Skin epidermis (tissue), 12 donors: ENCODE measurements at regions not wholly inside any gene's neighbourhood (a gene's known extent, or its start where the extent isn't known, plus 50 kb on each side); places are given as distances from the start of the nearest gene placed in this dataset.
A peak's percentile ranks its signal among the peaks of the same experiment; 100 is the strongest.

Experiments used
- H3K27ac ChIP-seq, 21 experiments: fragments of 200-600 bp; sonication (generic) in 11 of 21; one replicate each; pipeline ENCODE4 v1.5.0; 2020; ENCODE audit warnings: mild to moderate bottlenecking in 3 of 21, inconsistent platforms in 2 of 21, moderate library complexity in 2 of 21
- H3K4me3 ChIP-seq, 7 experiments: fragments of 200-600 bp; sonication (generic) in 2 of 7; one replicate each; pipeline ENCODE4 v1.5.0; 2020; ENCODE audit warnings: inconsistent platforms in 2 of 7, mild to moderate bottlenecking in 2 of 7, moderate library complexity in 1 of 7

DNA sequence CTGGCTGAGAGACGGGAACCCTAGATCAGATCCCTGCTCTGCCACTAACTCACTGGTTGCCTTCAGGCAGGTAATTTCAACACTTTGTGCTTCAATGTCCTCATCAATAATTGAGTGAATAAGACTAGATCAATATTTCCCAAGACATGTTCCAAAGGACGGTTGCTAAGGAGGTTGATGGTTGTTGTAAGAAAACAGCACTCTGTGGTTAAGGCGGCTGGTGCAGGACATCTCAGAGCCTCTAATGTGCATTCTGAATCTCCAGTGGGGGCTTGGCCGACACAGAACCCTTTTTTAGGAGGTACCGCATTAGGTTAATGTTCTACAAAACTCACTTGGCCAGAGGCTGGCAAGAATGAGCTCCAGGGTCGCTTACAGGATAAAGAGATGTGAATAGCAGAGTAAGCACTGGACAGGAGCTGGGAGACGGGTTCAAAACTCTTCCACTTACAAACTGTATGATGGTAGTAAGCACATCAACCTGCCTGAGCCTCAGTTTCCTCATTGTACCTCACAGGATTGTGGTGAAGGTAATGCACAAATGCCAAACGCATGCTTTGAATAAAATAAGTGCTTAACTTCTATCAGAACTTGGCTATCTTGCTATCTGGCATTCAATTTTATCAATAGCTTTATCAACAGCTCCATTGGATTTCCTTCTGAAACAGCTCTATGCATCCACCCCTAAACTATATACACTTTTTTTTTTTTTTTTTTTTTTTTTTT, 136.9 kb upstream of the PARP11 start:
- Histone ChIP-seq H3K27ac (no peak overlapping the region), H3K4me3 (no peak overlapping the region)

DNA sequence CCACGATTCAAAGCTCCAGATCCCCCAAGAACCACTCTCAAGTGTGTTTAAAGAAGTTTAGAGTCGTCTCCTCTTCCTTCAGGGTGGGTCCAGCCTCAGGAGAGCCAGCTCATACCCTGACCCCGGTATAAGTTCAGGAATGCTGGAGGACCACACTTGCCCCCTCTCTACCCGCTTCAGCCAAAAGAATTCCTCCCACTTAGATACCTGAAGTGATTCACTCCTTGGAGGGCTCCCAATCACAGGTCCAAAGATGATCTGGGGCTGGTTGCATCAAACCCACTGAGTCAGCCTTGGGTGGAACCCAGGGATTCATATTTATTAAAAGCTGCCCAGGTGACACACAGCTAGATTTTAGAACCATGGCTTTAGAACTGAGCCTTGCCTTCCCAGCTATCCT, 133.5 kb upstream of the PARP11 start:
- H3K4me3 ChIP-seq = no peak overlapping the region

DNA sequence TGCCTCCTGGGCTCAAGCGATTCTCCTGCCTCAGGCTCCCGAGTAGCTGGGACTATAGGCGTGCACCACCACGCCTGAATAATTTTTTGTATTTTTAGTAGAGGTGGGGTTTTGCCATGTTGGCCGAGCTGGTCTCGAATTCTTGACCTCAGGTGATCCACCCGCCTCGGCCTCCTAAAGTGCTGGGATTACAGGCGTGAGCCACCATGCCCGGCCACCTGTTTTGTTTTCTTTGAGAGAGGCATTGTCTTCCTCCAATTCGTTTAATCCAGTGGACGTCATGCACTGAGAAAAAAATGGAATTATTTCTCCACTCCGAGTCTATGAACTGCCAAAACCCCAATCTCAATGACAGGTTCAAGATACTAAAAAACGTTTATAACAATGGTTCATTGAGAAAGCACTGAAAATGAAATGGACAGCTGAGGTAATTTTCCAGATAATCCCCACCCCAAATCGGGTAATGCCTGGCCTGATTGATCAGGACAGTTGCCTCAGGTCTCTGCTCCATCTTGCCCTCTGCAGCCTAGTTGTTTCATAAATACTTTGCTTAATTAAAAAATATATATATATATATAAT, 132.7 kb upstream of the PARP11 start:
- Histone ChIP-seq H3K27ac (peak overlapping the region in 1 of 21 experiments; percentile 40), H3K4me3 (no peak overlapping the region)

More for the DNA sequence above, 133.5 kb upstream of the PARP11 start:
- peak overlapping the region in 3 of 21 experiments; percentile 2 to 60 (median 41) for H3K27ac ChIP-seq

DNA sequence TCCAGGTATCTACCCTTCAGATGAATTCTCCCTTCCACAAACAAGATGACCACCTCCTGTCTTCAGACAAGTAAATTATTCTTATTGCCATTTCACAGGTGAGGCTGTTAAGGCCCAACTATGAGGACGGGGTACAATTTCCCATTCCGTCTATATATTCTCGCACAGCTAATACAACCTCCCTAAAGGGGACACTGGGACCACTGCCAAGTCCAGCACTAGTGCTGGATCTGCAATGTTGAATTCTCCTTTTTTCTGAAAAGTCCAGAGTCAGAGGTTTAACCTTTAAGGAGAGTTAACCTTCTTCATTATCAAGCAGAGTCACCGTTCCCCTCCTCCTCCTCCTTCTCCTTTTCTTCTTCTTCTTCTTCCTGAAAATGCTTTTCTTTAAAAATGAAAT, 130.4 kb upstream of the PARP11 start:
- Histone ChIP-seq H3K4me3 (no peak overlapping the region), H3K27ac (peak overlapping the region in 2 of 21 experiments; percentile 0 to 53)

DNA sequence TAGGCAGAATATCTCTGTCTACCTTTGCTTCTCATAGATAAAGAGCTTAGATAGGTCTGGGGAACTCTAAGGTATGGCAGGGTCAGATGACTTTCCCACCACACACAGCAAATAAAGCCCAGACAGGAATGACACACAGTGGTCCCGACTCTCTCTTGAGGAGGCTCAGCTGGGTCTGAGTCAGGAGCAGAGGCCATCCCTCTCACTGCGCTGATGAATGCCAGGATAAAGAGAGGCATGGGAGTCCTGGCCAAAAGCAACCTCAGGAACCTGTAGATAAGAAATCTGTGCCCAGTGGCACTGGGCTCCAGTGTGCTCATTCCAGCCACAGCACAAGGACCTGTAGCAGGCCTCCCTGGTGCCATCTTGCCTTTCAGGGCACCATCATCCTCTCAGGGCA, 129.4 kb upstream of the PARP11 start:
- H3K27ac ChIP-seq = peak overlapping the region in 2 of 21 experiments; percentile 55 to 79
- H3K4me3 ChIP-seq = no peak overlapping the region

DNA sequence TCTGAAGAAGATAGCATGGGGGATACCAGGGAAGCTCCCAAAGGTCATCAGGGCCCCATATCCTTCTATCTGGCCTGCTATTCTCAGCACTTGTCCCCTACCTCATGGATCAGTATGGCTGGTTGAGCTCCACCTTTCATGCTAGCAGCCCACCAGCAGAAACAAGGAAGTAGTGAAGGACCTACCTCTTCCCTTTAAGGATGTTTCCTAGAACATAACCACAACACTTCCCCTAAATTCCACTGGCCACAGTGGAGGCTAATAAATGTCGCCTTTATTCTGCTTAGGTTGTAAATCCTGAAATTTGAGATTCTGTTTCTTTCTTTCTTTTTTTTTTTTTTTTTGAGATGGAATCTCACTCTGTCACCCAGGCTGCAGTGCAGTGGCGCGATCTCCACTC, 128.6 kb upstream of the PARP11 start:
- no peak overlapping the region for H3K4me3 ChIP-seq
- H3K27ac ChIP-seq = no peak overlapping the region

DNA sequence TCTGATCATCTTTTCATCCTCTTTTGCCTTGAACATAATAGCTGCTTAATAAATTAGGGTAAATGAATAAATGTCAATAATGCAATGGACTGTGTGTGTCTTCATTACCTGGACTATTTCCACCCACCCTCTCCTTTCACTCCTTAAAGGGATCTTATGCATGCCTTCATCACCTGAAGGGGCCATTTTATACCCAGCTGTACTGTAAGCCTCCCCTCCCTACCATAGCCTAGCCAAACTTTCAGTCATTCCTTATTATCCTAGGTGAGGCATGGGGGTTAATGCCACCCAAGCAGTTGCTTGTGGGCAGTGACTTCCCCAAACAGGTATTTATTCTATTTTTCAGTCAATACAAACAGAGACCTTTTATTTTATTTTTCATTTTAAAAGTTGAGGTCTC, 127.8 kb upstream of the PARP11 start:
- H3K4me3 ChIP-seq = no peak overlapping the region
- H3K27ac ChIP-seq = no peak overlapping the region

DNA sequence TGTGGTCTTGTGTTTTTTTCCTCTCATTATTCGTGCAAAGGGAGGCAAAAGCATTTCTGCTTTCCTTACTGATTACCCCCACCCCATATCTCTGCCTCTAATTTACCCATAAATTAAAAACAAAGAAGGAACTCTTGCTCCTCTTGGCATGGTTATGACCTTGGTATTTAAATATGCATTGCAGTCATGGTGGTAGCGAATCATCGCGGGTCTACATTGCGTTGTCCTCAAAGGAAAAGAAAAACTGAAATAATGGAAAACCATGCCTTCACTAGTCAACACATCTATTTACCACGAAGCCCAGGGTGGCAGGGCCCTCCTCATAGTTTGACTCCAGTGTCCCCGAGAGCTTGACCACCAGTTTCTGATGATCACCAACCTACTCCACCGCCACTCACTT, 126.7 kb upstream of the PARP11 start:
- Histone ChIP-seq H3K27ac (peak overlapping the region in 4 of 21 experiments; percentile 19 to 51 (median 28)), H3K4me3 (no peak overlapping the region)

DNA sequence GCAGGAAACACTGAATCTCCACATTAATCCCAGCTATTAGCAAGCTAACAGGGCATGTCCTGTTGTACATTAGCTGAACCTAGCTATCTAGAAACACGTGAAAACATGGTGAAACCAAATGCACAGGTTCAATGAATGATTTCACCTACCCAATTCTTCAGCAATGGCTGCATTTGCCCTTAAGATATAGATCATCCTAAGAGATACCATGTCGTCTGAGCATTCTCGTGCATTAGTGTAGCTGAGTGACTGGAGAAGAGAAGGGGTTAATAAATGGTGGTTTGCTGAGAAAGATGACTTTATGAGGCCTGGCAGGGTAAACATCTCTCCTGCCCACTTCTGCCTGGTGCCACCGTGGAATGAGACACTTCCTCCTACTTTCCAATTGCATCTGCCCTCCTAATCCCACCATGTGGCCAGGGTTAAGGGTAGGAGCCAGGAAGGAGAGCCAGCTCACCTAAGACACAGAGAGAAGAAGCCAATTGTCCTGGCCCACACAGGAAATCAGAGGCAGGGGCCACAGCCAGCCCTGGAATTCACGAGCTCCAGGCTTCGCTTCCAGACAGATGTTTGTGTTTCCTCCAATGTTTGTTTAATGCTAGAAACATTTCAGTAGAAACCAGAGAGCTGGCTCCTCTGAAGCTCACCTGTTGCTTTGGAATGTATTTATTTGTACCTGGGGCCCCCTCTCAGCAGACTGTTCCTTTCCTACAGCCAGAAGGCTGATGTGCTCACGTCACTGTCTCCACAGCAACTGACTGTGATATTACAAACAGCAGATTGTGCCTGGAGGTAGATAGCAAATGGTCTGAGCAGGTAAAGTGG, 126.0 kb upstream of the PARP11 start:
- Histone ChIP-seq H3K4me3 (no peak overlapping the region), H3K27ac (peak overlapping the region in 4 of 21 experiments; percentile 26 to 51 (median 42))

DNA sequence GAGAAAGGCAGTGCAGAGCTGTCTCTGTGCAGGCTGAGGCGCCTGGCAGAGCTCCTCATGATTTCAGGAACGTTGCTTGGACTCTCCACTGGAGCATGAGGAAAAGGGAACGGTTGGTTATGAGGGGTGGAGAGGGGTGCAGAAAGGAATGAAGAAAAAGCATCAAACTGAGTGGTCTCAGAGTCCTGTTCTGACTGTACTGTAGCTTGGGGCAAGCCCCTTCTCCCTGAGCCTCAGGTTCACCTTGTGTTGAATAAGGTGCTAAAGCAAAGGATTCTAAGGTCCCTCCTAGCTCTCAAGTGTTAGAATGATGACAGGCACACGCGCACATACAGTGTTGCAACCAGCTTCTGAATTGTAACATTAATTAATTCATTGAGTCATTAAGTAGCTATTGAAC, 125.2 kb upstream of the PARP11 start:
- Histone ChIP-seq H3K27ac (no peak overlapping the region), H3K4me3 (no peak overlapping the region)

DNA sequence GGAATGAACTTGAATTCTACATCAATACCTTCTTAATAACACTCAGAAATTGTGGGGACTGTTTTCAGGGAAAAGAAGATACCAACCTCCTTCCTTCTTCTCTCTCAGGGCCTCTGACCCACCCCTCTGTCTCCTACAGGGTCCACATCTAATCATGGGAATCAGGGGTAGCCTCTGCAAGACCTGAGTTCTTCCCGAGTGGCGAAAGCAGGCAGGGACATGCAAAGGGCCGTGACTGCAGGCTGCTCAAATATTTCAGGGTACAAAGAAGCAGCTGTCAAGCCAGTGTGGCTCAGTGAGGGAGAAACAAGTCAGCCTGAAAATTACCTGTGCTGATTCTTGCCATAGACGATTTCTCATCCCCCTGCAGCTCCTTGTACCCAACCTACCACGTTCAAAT, 123.1 kb upstream of the PARP11 start:
- peak overlapping the region in 1 of 21 experiments; percentile 17 for H3K27ac ChIP-seq

DNA sequence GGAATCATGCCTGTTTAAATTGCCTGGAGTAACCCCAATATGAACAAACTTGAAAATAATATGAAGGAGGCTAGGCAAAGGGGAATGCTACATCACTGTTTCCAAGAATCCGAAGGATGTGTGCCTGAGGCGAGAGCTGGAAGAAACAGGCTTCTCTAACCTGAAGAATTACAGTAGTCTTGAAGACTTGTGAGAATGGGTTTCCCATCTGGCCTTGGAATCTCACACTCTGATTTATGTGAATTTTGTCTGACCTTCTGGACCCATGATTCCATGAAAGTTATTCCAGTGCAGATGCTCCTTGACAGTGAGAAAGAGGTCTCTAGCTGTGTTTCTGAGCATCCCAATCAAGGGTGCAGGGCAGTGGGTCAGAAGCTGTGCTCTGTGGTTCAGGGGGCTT, 122.1 kb upstream of the PARP11 start:
- H3K4me3 ChIP-seq = no peak overlapping the region
- H3K27ac ChIP-seq = no peak overlapping the region

More for the DNA sequence above, 123.1 kb upstream of the PARP11 start:
- no peak overlapping the region for H3K4me3 ChIP-seq

DNA sequence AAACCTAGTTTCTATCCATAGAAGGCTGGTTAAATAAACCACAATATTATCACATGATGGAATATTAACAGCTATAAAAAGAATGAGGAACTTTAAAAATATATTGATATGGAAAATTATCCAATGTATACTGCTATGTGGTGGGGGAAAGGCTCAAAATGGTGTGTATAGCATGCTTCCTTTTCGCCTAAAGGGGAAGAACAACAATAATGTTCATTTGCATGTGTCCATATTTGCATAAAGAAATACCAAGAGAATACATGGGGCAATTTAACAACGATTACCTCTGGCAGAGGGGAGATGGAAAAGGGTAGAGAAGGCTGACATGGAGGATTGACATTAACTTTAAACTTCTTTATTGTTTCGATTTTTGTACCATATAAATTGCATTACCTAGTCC, 121.3 kb upstream of the PARP11 start:
- Histone ChIP-seq H3K4me3 (no peak overlapping the region), H3K27ac (no peak overlapping the region)

DNA sequence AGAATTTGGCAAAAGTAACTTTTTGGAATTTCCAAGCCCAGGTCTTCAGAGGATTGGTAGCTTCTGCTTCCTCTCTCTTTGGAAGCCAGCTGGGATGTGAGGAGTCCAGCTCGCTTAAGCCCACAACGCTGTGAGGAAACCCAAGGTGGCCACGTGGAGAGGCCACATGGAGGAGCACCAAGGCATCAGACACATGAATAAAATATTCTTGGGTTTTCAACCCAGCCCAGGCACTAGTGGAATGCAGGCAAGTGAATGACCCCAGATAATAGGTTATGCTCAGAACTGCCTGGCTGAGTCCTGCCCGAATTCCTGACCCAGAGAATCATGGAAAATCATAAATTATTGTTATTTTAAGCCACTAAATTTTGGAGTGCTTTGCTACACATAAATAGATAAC, 119.7 kb upstream of the PARP11 start:
- Histone ChIP-seq H3K27ac (no peak overlapping the region), H3K4me3 (no peak overlapping the region)

DNA sequence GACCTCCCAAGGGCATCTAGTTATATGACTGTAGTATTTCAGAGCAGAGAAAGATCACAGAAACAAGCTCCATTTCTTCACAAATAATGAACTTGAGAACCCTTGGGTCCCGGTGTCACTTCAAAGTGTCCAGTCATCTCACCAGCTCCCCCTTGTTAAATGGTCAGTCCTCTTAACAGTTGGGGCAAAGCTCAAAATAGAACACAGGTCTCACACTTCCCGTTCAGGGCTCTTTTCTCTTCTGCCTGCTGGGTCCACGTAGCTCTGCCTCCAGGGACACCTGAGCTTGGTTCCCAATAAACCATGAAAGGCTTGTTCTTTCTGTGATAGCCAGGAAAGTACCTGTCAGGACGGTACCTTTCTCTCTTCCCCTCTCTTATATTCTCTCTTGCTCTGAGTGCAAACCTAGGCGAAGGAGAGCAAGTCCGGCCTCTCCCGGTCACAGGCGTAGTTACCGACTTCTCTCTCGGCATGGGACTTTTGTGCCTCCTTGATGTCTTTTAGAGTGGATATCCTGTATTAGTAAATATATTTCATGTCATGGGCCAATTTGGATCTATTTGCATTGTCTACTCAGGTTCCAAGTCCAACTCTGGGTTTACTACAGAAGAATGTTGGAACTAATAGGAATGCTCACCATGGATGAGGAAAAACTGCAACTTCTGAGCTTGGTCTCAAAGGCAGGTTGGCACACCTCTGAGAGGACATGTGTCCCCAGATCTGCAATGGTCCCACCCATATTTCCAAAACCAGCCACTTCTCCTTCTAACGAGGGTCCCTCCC, 118.8 kb upstream of the PARP11 start:
- no peak overlapping the region for H3K4me3 ChIP-seq

DNA sequence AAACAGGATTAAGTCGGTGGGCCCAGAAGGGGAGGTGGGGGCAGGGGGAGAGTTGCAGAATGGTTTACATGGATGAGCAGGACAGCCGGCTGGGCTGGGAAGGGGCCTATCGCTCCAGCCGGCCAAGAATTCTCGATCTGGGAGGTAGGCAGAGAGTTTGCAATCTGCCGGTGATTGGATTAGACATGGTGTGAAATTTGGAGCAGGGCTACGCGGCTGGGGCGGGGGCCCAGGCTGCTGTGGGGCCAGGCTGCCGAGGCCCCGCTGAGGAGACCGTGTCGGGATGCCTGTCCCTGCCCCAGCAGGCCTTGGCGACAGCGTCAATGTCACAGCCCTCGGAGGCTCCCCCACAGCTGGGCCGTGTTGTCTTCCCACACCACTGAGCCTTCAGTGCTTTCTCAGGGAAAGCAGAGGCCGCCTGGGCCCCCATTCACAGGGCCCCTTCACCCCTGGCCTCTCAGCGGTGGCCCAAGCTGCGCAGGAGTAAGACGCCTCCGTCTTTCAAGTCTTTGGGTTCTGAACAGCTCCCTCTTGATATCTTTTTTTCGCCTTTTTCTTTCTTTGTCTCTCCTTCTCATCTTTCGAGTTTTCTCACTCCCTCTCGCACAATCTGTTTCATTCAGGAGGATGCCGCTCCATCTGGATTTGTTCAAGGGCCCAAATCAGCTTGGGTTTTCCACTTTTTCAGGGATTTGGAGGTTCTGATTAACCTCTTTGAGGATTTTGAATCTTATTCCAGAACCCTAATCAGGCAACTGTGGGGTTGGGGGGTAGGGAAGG, 117.5 kb upstream of the PARP11 start:
- no peak overlapping the region for H3K27ac ChIP-seq
- H3K4me3 ChIP-seq = no peak overlapping the region

More for the DNA sequence above, 118.8 kb upstream of the PARP11 start:
- H3K27ac ChIP-seq = no peak overlapping the region

DNA sequence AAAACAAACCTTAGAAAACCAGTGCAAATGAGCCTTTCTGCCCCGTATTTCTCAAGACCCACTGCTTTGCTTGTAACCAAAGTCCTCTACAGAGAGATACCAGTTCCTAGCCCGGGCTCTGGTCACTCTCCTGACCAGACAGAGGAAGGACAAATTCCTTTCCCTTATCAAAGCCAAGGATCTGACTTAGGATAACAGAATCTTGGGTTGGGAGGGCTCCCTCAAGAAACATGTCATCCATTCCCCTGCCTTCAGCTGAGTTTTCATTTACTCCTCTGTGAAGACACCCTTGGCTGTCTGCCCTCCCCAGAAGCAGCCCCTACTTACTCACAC, 116.0 kb upstream of the PARP11 start:
- Histone ChIP-seq H3K4me3 (no peak overlapping the region), H3K27ac (peak overlapping the region in 3 of 21 experiments; percentile 31 to 62 (median 59))

DNA sequence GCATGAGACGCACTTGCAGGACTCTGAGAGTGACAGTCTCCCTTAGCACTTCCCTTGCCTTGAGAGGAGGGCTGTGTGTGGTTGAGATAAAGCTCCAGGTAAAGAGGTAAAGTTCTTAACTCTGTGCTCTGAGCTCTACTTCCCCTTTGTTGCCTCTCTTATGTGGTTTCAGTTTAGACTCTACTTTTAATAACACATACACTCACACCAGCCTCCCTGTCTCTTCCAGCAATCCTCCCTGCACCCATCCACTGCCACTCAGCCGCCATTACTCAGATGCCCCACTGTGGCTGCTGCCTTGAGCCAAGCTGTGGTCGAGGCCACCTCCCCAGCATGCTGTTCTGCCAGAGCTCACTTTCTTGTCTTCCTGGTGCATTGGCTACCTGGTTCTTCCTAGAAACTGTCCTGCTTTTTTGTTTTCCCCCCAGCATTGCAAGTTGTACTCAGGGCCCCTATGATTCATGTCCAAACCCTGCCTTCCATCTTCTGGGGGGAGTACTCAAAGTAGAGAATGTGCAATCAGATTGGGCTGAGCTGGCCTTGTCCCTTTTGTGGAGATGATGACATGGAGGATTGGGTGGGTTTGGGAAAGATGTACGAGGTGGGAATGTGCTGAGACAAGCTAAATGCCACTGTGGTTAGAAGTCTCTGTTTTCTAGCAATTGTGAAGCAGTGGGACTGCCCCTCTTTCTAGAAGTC, 115.5 kb upstream of the PARP11 start:
- peak overlapping the region in 3 of 21 experiments; percentile 31 to 62 (median 59) for H3K27ac ChIP-seq
- H3K4me3 ChIP-seq = no peak overlapping the region

DNA sequence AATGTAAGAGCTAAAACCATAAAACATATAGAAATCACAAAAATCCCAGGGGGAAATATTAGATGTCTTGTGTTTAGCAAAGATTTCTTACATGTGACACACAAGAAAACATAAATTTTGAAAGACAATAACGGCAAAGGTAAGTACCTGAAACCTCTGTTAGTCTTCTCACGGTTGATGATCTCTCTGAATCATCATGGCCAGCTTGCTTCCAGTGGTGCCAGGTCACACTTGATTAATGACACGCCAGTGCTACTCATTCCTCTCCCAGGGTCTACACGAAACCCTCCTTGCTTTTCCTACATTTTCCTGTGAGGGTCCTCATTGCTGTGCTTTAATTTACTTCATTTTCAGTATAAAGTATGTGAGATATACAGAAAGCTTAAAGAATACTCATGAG, 114.4 kb upstream of the PARP11 start:
- Histone ChIP-seq H3K27ac (no peak overlapping the region), H3K4me3 (no peak overlapping the region)
